DMS53 treated with DMSO at 0.1 percent for 48 hours (cell line): ENCODE measurements at regions not wholly inside any gene's neighbourhood (a gene's known extent, or its start where the extent isn't known, plus 50 kb on each side); places are given as distances from the start of the nearest gene placed in this dataset.
A peak's percentile ranks its signal among the peaks of the same experiment; 100 is the strongest.

Experiments used
- DNase-seq: peaks from one replicate; lab custom pipeline; 2025; ENCODE audit not compliant: unreplicated experiment; lab: John Stamatoyannopoulos, UW

DNA sequence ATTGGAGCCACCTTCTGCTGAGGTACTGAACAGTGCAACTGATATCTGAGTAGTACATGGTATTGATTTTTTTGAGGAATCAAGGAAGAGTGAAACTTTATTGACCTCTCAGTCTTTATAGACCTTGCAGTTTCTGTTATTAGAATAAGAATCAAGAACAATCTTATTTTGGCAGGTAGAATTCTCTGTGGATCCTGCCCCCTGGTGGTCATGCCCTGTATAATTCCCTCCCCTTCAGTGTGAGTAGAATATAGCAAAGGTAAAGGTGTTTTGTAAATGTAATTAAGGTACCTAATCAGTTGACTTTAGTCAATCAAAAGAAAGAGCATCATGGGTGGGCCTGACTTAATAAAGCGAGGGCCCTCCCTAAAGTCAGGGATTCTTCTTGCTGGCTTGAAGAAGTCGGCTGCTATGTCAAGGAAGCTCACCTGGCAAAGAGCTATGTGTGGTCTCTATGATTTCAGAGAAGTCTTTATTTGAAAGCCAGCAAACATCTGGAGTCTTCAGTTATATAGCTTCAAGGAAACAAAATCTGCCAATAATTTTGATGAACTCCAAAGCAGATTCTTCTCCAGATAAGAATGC, 142.8 kb downstream of the LSM5 start:
- DNase-seq: no peak

DNA sequence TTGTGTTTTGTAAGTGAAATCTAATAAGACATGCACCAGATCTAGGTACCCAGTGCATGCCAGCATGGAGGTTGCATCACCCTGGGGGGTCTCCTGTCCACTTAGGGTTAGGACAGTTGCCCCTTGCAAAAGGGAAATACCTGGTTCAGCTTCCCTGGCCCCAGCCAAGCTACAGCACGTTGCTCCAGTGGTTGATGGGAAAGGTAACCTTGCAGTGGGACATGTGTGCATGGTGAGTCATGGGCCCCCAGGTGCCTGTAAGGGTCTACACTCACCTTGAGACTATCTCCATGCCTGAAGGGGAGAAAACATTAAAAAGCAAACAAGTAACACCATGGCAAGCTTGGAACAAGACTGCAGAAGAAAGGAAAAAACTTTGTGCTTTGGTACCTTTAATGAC, 143.9 kb downstream of the LSM5 start:
- no peak for DNase-seq

DNA sequence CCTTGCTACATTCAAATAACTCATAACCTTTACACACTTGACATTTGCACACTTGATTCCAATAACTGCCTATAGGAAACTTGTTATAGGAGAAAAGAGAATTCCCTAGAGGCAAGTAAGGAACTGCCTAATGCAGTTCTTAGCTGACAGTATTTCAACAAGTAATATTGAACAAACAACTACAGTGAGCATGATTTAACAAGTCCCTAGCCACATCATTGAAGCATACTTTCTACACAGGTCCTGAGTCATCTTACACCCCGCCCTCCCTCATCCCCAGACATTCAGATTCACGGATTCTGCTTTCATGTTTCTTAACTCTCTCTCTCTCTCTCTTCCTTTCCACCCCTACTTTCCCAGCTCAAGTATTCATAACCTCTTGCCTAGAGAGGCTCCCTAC, 153.5 kb downstream of the LSM5 start:
- no peak for DNase-seq

DNA sequence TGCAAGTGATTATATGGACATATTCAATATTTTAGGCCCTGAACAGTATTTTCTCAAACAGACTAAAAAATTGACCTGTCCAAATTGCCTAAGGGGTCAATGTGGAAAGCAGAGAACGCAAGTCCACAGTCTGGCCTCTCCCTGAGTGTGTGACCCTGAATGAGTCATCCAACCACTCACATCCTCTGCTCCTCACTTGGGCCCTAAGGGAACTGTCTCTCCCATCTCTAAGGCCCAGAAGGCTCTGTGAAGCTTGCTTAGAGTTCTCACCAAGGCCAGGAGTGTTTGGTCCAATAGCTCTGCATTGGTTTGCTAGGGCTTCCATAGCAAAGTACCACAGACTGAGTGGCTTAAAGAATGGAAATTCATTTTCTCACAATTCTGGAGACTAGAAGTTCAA, 155.1 kb downstream of the LSM5 start:
- DNase-seq: no peak

DNA sequence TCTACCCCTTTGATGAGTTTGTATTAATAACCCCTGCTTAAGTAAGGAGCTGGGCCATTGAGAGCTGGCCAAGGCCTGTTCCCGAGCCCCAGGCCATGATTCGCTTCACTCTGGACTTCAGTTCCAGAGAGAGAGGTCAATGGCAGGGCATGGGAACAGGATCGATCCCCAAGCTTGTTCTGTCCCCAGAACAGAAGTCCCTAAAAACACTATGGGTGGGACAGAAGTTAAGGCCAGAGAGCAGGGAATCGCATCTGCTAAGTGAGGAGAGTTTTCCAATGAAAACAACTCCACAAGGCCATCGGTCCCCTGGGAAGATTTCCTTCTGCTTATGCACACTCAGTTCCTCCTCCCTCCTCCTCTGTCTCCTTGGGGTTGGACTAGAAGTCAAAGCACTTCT, 159.6 kb downstream of the LSM5 start:
- DNase-seq: no peak

DNA sequence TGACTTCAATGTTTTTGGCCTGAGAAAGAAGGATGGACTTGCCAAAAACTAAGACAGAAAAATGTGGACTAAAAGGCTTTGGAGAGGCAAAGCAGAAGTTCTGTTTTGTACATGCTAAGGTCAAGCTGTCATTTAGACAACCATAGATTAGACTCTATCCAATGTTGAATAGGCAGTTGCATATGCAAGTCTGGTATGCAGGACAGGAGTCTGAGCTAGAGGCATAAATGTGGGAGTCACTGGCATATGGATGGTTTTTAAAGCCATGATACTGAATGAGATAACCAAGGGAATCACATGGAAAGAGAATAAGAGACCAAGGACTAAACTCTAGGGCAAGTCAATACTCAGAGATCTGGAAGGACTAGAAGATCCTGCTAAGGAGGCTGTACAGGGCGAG, 164.1 kb downstream of the LSM5 start:
- DNase-seq: no peak

DNA sequence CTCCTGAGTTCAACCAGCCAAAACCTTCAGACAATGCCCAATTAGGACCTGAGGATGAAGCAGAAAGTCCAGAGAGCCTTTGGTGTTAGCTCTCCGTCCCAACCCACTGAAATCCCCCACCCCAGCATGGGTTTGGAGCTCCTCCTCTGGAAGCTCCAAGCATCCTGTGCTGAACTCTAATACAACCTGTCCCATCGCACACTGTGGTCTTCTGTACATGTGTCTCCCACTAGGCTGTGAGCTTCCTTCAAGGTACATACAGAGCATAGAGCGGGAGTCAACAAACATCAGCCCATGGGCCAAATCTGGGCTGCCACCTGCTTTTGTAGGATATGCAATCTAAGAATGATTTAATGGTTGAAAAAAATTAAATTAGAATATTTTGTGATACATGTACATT, 166.5 kb downstream of the LSM5 start:
- DNase-seq: no peak

DNA sequence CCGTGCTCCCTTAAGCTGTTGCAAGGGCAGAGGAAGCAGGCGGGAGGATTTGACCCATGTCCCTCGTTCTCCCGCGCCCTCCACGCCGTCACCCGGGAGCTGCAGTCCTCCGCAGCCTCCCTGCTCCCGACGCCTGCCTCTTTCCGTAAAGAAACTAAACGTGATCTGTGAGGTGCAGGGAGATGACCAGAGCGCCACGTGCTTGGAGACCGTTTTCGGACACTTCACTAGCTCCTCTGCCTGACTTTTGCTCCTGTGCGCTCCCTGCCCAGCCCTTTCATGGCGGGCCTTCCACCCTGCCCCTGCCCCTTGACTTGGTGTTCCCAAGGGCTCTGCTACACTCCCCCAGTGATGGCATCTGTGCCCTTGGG, 171.2 kb downstream of the LSM5 start:
- DNase-seq: no peak

DNA sequence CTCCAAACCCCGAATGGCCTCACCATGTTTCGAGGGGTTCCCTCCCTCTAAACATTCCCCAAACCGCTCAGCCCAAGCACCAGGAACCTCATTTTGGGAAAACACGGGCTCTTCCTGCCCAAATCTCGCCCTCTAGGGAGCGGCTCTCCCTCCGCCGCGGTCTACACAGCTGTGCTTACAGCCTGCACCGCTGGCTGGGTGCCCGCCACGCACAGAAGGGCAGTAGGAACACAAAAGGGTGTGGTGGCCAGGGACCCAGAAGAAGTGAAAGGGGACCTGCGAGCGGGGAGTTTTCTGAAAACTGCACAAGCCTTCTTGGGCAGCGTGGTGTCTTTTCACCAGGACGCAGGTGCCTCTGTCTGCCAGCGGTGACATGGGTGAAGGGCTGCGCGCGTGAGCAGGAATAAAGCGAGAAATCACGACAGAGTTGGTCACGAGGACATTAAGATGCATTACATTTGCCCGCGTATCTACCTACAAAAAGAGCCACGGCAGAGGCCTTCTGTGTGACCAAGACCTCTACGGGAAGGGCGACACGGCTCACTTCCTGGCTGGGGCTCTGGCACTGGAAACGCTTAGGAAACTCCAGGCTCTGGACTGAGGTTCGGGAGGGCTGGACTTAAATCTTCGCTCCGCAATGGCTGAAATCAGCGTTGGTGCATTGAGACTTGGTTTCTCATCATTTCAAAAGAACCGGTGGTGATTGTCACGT, 171.7 kb downstream of the LSM5 start:
- DNase-seq: peak; percentile 18

DNA sequence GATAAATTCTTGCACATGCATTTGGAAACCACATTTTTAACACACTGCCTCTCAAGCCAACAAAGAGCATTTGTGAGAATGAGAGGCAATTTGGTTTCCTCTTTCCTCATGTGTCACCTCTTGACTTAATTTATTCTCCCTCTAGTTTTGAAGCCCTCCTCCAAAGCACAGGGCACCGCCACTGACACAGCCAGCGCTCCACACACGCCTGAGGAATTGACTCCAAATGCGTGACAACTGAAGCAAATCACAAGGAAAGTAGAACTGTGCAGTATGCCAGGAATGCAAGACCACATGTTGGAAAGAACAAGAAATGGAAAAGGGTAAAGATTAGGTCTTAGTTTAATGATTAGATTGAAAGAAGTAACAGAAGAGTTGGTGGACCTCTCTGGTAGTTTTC, 173.3 kb downstream of the LSM5 start:
- no peak for DNase-seq

DNA sequence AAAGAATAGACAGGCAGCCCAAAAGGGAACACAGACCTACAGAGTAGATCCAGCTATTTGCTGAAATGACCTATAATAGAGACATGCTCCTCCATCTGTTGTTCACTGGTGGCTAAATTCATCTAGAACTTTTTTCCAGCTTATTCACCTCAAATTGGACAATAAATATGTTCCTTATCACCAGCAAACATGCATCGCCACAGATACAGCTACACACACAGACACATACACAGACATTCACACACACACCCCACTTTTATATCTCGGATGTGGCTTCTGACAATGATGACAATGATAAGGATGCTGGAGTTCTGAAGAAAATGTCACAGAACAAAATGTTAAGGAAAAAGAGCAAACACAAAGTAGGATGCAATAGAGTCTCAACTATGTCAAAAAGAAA, 175.4 kb downstream of the LSM5 start:
- DNase-seq: no peak

DNA sequence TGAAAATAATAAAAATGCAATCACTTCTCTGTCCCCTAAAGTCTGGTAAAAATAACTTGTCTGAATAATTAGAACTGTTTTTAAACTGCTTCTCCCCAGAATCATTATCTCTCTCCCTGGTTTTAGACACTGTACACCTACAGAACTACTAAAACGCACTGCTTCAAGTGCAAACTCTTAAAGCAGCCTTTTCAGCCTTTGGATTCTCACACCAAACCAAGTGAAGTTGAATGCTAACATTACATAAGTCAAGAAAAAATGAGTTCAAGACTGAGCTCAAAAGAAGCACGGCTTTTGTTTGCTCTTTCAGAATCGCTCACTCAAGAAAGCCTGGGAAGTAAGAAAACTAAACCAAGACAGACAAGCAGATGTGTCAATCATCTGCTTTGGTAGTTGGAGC, 188.8 kb downstream of the LSM5 start:
- no peak for DNase-seq

DNA sequence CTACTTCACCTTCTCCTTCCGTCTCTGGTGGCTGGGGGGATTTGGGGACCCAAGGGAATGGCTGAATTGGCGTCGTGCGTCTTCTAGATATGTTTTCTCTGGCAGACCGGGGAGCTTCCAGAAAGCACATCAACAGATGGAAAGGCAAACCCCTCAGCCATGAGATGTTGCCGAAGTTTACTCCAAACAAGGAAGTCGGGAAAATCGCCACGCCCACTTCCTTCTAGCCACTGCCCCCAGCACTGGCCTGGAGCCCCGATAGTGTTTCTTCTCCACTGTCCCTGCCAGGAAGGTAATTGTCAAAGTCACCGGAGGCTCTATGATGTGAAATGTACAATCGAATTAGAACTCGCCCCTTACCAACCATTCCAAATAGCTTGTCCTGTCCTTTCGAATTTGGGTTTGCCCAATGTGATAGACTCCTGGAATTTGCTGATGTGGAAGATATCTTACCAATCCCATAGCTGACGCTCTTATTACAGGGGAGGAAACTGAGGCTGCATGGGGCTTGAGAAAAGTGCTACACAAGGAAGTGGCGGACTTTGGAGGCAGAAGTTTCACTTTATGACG, 191.0 kb downstream of the LSM5 start:
- peak; percentile 14 for DNase-seq

DNA sequence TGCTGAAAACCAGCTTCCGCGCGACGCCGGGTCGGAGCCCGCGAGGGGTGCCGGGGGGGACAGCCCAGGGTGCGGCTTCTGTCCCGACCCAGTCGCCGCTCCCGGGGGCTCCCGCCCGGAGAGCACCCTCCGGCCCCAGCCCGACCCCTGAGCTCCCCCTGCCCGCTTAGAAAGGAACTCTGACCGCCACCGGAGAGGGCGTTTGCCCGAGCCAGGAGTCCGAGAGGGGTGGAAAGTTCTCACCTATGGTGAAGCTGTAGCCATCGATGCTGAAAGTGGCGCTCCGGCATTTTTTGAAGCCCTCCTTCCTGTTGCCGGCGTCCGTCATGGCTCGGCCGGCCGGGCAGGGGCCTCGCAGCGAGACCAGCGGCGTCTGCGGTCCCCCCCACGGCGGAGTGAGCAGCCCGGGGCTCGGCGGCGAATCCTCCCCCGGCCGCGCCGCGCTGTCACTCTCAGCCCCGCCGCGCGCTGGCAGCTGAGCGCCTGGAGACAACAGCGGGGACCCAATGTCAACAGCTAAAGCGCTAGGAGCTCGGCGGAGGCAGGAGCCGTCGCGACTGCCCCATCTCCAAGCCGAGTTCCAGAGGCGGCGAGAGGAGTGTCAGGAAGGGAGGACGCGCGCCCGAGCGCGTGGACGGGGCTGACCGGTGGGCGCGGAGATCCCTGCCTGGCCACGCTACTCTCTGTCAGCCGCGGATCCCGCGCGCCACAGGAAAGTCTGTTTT, 191.6 kb downstream of the LSM5 start:
- peak; percentile 31 for DNase-seq

DNA sequence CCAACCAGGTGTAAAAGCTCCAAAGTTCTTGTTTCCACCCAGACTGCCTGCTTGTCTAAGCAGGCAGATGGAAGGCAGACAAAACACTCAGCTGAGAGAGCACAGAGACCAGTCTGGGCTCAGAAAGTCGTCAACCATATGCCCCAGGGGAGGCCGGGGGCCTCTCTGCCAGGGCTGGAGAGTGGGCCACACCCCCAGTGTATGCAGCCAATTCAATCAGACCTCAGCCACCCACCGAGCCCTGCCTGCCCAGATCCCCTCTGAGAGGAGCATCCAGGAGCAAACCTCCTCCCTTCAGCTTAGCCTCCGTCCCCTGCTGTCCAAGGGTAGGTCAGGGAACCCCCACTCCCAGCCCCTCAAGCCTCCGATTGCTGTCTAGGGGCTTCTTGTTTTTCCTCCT, 196.3 kb downstream of the LSM5 start:
- DNase-seq: no peak

DNA sequence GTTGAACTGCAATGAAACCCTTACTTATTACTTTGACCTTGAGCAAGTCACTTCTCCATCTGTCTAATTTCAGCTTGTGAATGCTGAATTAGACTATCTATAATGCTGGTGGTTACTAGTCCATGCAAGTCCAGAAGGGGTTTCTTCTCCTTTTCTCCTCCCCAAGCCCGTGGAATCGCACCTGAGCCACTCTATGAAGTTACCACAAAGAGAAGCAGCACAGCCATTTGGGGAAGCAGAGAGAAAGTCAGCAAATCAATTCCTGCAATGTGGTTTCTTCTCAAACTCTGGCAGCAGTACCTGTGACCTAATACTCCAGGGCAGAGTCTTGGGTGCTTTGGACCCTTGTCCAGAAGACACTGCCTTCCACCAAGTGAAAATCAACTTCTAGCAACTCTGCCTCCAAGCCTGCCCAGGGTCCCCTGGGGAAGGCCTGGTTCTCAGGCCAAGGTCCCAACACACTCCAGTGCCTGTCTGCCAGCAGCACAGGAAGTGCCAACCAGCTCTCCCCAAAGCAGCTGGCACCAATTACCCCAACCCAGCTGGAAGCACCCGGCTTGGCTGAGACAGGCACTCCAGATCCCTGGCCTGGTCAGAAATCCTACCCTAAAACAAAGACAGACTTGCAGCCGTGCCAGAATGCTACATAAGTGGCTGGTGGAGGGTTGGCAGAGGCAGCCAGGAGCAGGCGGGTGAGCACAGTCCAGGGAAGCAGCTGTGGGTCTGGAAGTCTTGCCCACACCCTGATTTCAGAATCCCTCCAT, 200.3 kb downstream of the LSM5 start:
- no peak for DNase-seq

DNA sequence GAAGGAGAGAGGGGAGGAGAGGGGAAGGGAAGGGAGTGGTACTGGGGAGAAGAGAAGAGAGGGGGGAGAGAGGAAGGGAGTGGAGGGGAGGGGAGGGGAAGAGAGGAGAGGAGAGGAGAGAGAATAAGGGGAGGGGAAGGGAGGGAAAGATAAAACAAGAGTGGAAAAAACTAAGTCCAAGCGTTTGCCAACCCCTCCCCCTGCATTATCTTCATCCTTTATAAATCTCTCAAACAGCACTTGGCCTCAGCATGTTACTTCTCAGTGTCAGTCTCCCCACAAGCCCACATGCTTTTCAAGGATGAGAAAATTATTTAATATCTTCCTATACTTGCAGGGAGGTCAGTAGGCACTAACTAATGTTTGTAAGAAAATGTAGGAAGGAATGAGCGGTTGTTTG, 204.5 kb downstream of the LSM5 start:
- no peak for DNase-seq

DNA sequence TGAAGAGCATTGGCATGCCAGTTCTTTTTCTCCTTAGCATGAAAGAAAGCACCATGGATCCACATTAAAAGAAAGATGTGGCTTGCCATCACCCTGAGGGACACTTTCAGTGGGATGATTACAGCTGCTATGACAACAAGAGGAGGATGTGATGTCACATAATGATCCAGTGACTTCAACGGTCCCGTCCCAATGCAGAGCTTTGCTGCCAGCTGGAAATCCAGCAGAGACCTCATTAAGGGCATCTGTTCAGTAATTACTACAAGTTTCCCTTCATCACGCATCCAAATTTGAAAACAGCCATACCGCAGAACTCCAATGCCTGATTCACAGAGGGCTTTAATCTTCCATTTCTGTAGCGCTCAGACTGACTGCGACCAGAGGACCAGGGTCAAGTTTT, 206.6 kb downstream of the LSM5 start:
- DNase-seq: no peak

DNA sequence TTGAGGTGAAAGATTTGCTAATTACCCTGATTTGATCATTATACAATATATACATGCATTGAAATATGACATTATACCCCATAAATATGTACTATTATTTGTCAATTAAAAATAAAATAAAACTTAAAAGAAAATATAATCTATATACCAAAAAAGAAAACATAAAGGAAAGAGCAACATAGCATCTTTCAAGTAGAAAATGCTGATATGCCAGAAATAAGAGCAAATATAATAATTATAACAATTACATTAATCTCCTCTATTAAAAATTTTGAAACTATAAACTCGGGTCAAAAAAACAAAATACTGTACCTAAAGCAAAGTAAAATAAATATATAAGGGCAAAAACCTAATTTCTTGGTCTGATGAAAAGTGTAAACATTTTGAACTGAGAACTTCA, 209.3 kb upstream of the PDE1C start:
- no peak for DNase-seq

DNA sequence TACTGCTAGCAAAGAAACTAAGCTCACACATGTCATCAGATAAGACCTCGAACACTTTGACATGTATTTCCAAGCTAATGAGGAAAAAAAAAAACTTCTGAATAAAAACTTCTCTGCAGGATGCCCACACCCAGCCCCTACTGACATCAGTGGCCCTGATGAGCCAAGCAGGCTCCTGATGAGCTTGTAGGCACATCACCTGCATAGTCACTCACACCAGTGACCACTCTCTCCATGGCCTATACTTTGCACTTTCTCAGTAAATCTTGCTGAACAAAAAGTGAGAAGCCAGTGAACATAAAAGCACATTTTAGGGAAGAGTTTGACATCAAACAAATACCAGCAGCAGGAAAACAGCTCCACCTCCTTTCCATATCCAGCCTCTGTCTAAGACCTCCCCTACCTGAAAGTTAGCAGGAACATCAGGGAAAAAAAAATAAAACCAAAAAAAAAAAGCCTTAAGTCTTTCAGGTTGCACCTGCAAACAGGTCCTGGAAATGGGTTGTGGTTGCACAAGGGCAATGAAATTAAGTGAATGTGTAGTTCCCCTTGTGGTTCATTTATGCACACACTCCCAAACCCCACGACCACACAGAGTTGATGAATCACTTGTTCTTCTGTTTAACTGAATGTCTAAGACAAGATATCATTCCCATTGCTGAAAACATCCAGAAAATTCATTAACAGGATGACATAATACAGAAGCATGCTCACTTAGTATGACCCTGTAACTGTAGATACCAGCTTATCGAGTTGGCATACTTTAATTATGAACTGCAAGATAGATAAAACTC, 205.2 kb upstream of the PDE1C start:
- no peak for DNase-seq

DNA sequence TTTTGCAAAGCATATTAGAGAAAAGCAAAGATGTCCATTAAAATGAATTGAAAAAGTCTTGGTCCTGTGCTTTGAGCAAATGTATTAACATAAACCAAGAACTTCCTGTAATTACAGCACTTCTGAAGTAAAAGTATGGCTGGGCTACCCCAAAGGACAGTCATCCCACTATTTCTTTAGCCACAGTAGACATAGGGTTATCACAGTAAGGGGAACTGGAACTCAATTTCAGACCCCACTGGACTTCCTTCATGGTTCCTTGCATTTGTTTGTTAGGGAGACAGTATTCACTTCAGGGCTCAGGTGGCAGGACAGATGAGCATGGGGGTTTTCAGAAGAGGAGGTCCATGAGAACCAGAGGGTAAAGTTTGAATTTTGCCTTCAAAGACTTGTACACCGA, 203.1 kb upstream of the PDE1C start:
- DNase-seq: no peak
